ENCODE measurements at regions not wholly inside any gene's neighbourhood (a gene's known extent, or its start where the extent isn't known, plus 50 kb on each side); places are given as distances from the start of the nearest gene placed in this dataset.

GRCh38 chr10:62736168-62736546, 68.4 kb upstream of the ADO start:
- no peak overlapping the region for H3K27ac Mint-ChIP-seq (ENCODE audit: unreplicated experiment)
- H3K27me3 Mint-ChIP-seq (ENCODE audit: low read depth), result peaks cover 1% of the 10 kb centered on the region
- no peaks in the 10 kb centered on the region for H3K4me1 Mint-ChIP-seq (ENCODE audit: low read depth)

GRCh38 chr10:62738916-62739315, 65.6 kb upstream of the ADO start:
- Mint-ChIP-seq H3K9me3 (ENCODE audit: low read depth) (no peaks in the 10 kb centered on the region), H3K4me1 (ENCODE audit: low read depth) (no peaks in the 10 kb centered on the region), H3K4me3 (ENCODE audit: unreplicated experiment) (no peak overlapping the region), H3K36me3 (ENCODE audit: low read depth) (no peaks in the 10 kb centered on the region), H3K27me3 (ENCODE audit: low read depth) (no peaks in the 10 kb centered on the region), H3K27ac (ENCODE audit: unreplicated experiment) (no peak overlapping the region)
- TF ChIP-seq CTCF (IDR thresholded peaks at IDR 0.05), result no peak
- no peak for DNase-seq (ENCODE audit: low spot score)

More at GRCh38 chr10:62736168-62736546, 68.4 kb upstream of the ADO start:
- TF ChIP-seq CTCF (IDR thresholded peaks at IDR 0.05), result no peak
- DNase-seq (ENCODE audit: low spot score), result no peak
- Mint-ChIP-seq H3K36me3 (ENCODE audit: low read depth) (no peaks in the 10 kb centered on the region), H3K4me3 (ENCODE audit: unreplicated experiment) (no peak overlapping the region), H3K9me3 (ENCODE audit: low read depth) (no peaks in the 10 kb centered on the region)

GRCh38 chr10:62740885-62741745, 63.4 kb upstream of the ADO start:
- Mint-ChIP-seq H3K4me3 (ENCODE audit: unreplicated experiment) (no peak overlapping the region), H3K9me3 (ENCODE audit: low read depth) (no peaks in the 10 kb centered on the region), H3K4me1 (ENCODE audit: low read depth) (no peaks in the 10 kb centered on the region), H3K27ac (ENCODE audit: unreplicated experiment) (no peak overlapping the region), H3K27me3 (ENCODE audit: low read depth) (no peaks in the 10 kb centered on the region), H3K36me3 (ENCODE audit: low read depth) (no peaks in the 10 kb centered on the region)
- DNase-seq (ENCODE audit: low spot score), result no peak
- TF ChIP-seq CTCF (IDR thresholded peaks at IDR 0.05), result no peak

- no peak overlapping the region for H3K27ac Mint-ChIP-seq (ENCODE audit: unreplicated experiment)
- H3K36me3 Mint-ChIP-seq (ENCODE audit: low read depth), result no peaks in the 10 kb centered on the region
- H3K4me3 Mint-ChIP-seq (ENCODE audit: unreplicated experiment), result no peak overlapping the region
- H3K9me3 Mint-ChIP-seq (ENCODE audit: low read depth), result no peaks in the 10 kb centered on the region
- no peaks in the 10 kb centered on the region for H3K4me1 Mint-ChIP-seq (ENCODE audit: low read depth)
- no peak for TF ChIP-seq CTCF (IDR thresholded peaks at IDR 0.05)
- H3K27me3 Mint-ChIP-seq (ENCODE audit: low read depth), result no peaks in the 10 kb centered on the region
- no peak for DNase-seq (ENCODE audit: low spot score)
Observed at GRCh38 chr10:62741996-62742395, 62.5 kb upstream of the ADO start.

GRCh38 chr10:62742536-62743061, 61.9 kb upstream of the ADO start:
- Mint-ChIP-seq H3K4me1 (ENCODE audit: low read depth) (no peaks in the 10 kb centered on the region), H3K27me3 (ENCODE audit: low read depth) (no peaks in the 10 kb centered on the region), H3K9me3 (ENCODE audit: low read depth) (no peaks in the 10 kb centered on the region), H3K4me3 (ENCODE audit: unreplicated experiment) (no peak overlapping the region), H3K36me3 (ENCODE audit: low read depth) (no peaks in the 10 kb centered on the region), H3K27ac (ENCODE audit: unreplicated experiment) (no peak overlapping the region)
- DNase-seq (ENCODE audit: low spot score), result no peak
- no peak for TF ChIP-seq CTCF (IDR thresholded peaks at IDR 0.05)
